ENCODE measurements at regions not wholly inside any gene's neighbourhood (a gene's known extent, or its start where the extent isn't known, plus 50 kb on each side); places are given as distances from the start of the nearest gene placed in this dataset.

GRCh38 chr3:148606979-148607378 is 90.7 kb upstream of the AGTR1 start:
- no peak for TF ChIP-seq CTCF (IDR thresholded peaks at IDR 0.05)

GRCh38 chr3:148607491-148607890 is 90.2 kb upstream of the AGTR1 start:
- TF ChIP-seq CTCF (IDR thresholded peaks at IDR 0.05) = no peak

GRCh38 chr3:148612278-148612677 is 85.4 kb upstream of the AGTR1 start:
- no peak for TF ChIP-seq CTCF (IDR thresholded peaks at IDR 0.05)

GRCh38 chr3:148615382-148615781 is 82.3 kb upstream of the AGTR1 start:
- TF ChIP-seq CTCF (IDR thresholded peaks at IDR 0.05) = no peak

- no peak for TF ChIP-seq CTCF (IDR thresholded peaks at IDR 0.05)
Observed at GRCh38 chr3:148625095-148625736, 72.5 kb upstream of the AGTR1 start.

- TF ChIP-seq CTCF (IDR thresholded peaks at IDR 0.05) = no peak
Observed at GRCh38 chr3:148625991-148626390, 71.7 kb upstream of the AGTR1 start.

GRCh38 chr3:148629006-148629405 is 68.7 kb upstream of the AGTR1 start:
- no peak for TF ChIP-seq CTCF (IDR thresholded peaks at IDR 0.05)
